GM10266 (cell line): ENCODE measurements at regions not wholly inside any gene's neighbourhood (a gene's known extent, or its start where the extent isn't known, plus 50 kb on each side); places are given as distances from the start of the nearest gene placed in this dataset.

Experiments used
- DNase-seq: peaks from one replicate; pipeline ENCODE4 v3.0.0; 2012; ENCODE audit errors: extremely low spot score
- CTCF ChIP-seq: IDR thresholded peaks from 2 replicates; pipeline ENCODE4 v1.5.1; 2012; ENCODE audit warnings: mild to moderate bottlenecking, low read depth; ENCODE audit not compliant: control insufficient read depth, insufficient read depth; ENCODE audit errors: missing control alignments

GRCh38 chr6:140544431-140544830 is 1170.0 kb upstream of the CITED2 start:
- no peak for TF ChIP-seq CTCF
- no peak for DNase-seq

GRCh38 chr6:140542863-140543262 is 1168.4 kb upstream of the CITED2 start:
- DNase-seq: no peak
- no peak for TF ChIP-seq CTCF

- no peak for TF ChIP-seq CTCF
- DNase-seq: no peak
Measured at GRCh38 chr6:140541288-140541687, 1166.8 kb upstream of the CITED2 start.

GRCh38 chr6:140540743-140541142 is 1166.3 kb upstream of the CITED2 start:
- TF ChIP-seq CTCF: no peak
- DNase-seq: no peak

- DNase-seq: no peak
- no peak for TF ChIP-seq CTCF
Measured at GRCh38 chr6:140538926-140539325, 1164.5 kb upstream of the CITED2 start.

- DNase-seq: no peak
- no peak for TF ChIP-seq CTCF
Measured at GRCh38 chr6:140537834-140538705, 1163.6 kb upstream of the CITED2 start.

- TF ChIP-seq CTCF: no peak
- DNase-seq: no peak
Measured at GRCh38 chr6:140537211-140537610, 1162.8 kb upstream of the CITED2 start.
